ENCODE measurements at regions not wholly inside any gene's neighbourhood (a gene's known extent, or its start where the extent isn't known, plus 50 kb on each side); places are given as distances from the start of the nearest gene placed in this dataset.

- DNase-seq: peak in 1 of 2 donors; percentile 23
- intact Hi-C loops (cut with DNase I; ENCODE audit: low total_unique reads): no loop called here
- H3K9me3 ChIP-seq: no peaks in the 10 kb centered on the region
- no peak overlapping the region for H3K27ac ChIP-seq
- no peaks in the 10 kb centered on the region for H3K4me1 ChIP-seq
- H3K36me3 ChIP-seq: no peaks in the 10 kb centered on the region
- 70 to 87% (median 76%) methylated on average over 2 of the region's 2 CpGs for WGBS, 5 donors
- H3K4me3 ChIP-seq: no peak overlapping the region
- no peaks in the 10 kb centered on the region for H3K27me3 ChIP-seq
- TF ChIP-seq POLR2A (IDR thresholded peaks at IDR 0.05): no peak
- TF ChIP-seq POLR2AphosphoS5 (IDR thresholded peaks at IDR 0.05): no peak
- TF ChIP-seq CTCF (IDR thresholded peaks at IDR 0.05): no peak
- TF ChIP-seq EP300 (IDR thresholded peaks at IDR 0.05): no peak
Observed at GRCh38 chr10:121216295-121216694, 365.1 kb downstream of the WDR11 start.

- peak in 1 of 2 donors; percentile 25 for DNase-seq
- no peak overlapping the region for H3K27ac ChIP-seq
- 68 to 89% (median 79%) methylated on average over 7 to 8 of the region's 8 CpGs for WGBS, 5 donors
Observed at GRCh38 chr10:121216721-121217181, 365.6 kb downstream of the WDR11 start.

GRCh38 chr10:121217331-121217730 is 366.2 kb downstream of the WDR11 start:
- Histone ChIP-seq H3K36me3 (no peaks in the 10 kb centered on the region), H3K27ac (no peak overlapping the region), H3K9me3 (no peaks in the 10 kb centered on the region), H3K4me1 (no peaks in the 10 kb centered on the region), H3K4me3 (no peak overlapping the region), H3K27me3 (no peaks in the 10 kb centered on the region)
- DNase-seq: no peak
- WGBS, 5 donors: 78 to 87% (median 81%) methylated on average over 7 of the region's 7 CpGs
- TF ChIP-seq POLR2A (IDR thresholded peaks at IDR 0.05) (no peak), POLR2AphosphoS5 (IDR thresholded peaks at IDR 0.05) (no peak), EP300 (IDR thresholded peaks at IDR 0.05) (no peak), CTCF (IDR thresholded peaks at IDR 0.05) (no peak)
- intact Hi-C loops (cut with DNase I; ENCODE audit: low total_unique reads): no loop called here

More at GRCh38 chr10:121216721-121217181, 365.6 kb downstream of the WDR11 start:
- intact Hi-C loops (cut with DNase I; ENCODE audit: low total_unique reads): no loop called here
- H3K36me3 ChIP-seq: no peaks in the 10 kb centered on the region
- TF ChIP-seq CTCF (IDR thresholded peaks at IDR 0.05) (no peak), POLR2A (IDR thresholded peaks at IDR 0.05) (no peak), POLR2AphosphoS5 (IDR thresholded peaks at IDR 0.05) (no peak), EP300 (IDR thresholded peaks at IDR 0.05) (no peak)
- no peaks in the 10 kb centered on the region for H3K4me1 ChIP-seq
- no peaks in the 10 kb centered on the region for H3K9me3 ChIP-seq
- no peak overlapping the region for H3K4me3 ChIP-seq
- no peaks in the 10 kb centered on the region for H3K27me3 ChIP-seq

GRCh38 chr10:121221072-121221471 is 369.9 kb downstream of the WDR11 start:
- H3K27me3 ChIP-seq: no peaks in the 10 kb centered on the region
- no peaks in the 10 kb centered on the region for H3K9me3 ChIP-seq
- WGBS, 5 donors: 85 to 95% (median 92%) methylated on average over 3 of the region's 3 CpGs
- H3K27ac ChIP-seq: no peak overlapping the region
- no peaks in the 10 kb centered on the region for H3K36me3 ChIP-seq
- H3K4me3 ChIP-seq: no peak overlapping the region
- intact Hi-C loops (cut with DNase I; ENCODE audit: low total_unique reads): no loop called here
- no peaks in the 10 kb centered on the region for H3K4me1 ChIP-seq
- no peak for TF ChIP-seq EP300 (IDR thresholded peaks at IDR 0.05)
- no peak for TF ChIP-seq CTCF (IDR thresholded peaks at IDR 0.05)
- TF ChIP-seq POLR2A (IDR thresholded peaks at IDR 0.05): no peak
- TF ChIP-seq POLR2AphosphoS5 (IDR thresholded peaks at IDR 0.05): no peak
- DNase-seq: no peak

All from stomach (tissue), 8 donors.